Breast epithelium (tissue), 3 donors: ENCODE measurements at regions not wholly inside any gene's neighbourhood (a gene's known extent, or its start where the extent isn't known, plus 50 kb on each side); places are given as distances from the start of the nearest gene placed in this dataset.

Source experiments
- CTCF ChIP-seq, 3 donors: fragments of 450-650 bp; IDR thresholded peaks; one replicate each; pipeline ENCODE4 v1.5.1; 2016 to 2017; ENCODE audit warnings: antibody characterized with exemption in 3 of 3, mild to moderate bottlenecking in 3 of 3, moderate library complexity in 3 of 3
- POLR2A ChIP-seq: fragments of 450-650 bp; IDR thresholded peaks from one replicate; pipeline ENCODE4 v1.6.1; 2016; ENCODE audit warnings: antibody characterized with exemption, mild to moderate bottlenecking, moderate library complexity
- POLR2AphosphoS5 ChIP-seq, 3 donors: sonication (generic); formaldehyde crosslinking; IDR thresholded peaks; one replicate each; pipeline ENCODE4 v1.6.1; 2017; ENCODE audit warnings: antibody characterized with exemption in 3 of 3

- TF ChIP-seq POLR2AphosphoS5 (IDR thresholded peaks at IDR 0.05) = no peak
- TF ChIP-seq POLR2A = no peak
- TF ChIP-seq CTCF (IDR thresholded peaks at IDR 0.05) = no peak
These were observed 1620.9 kb downstream of the FAM181B start for GRCh38 chr11:81112718-81113117.
